C1 segment of cervical spinal cord (tissue), 14 donors: ENCODE measurements at regions not wholly inside any gene's neighbourhood (a gene's known extent, or its start where the extent isn't known, plus 50 kb on each side); places are given as distances from the start of the nearest gene placed in this dataset.
"Not testable (repeated sequence)": the region's sequence is repeated elsewhere in the genome, so short reads cannot be mapped to it uniquely, and the experiment has no call there.

Experiments
- DNase-seq, 14 donors: peaks; one replicate each; lab custom pipeline; 2025; lab: John Stamatoyannopoulos, UW

DNA sequence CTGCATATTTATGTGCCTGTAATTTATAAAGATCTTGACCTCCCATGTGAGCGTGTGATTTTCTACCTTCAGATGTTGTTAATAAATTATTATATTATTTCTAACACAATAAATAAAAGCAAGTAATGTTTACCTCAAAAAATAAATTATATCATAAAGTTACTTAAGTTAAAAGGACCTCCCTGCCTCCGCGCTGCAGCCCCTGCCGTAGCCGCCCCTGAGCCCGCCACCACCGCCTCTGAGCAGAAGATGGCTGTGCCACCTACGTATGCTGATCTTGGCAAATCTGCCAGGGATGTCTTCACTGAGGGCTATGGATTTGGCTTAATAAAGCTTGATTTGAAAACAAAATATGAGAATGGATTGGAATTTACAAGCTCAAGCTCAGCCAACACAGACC is 119.6 kb upstream of the BRWD3 start:
- DNase-seq: no peak

DNA sequence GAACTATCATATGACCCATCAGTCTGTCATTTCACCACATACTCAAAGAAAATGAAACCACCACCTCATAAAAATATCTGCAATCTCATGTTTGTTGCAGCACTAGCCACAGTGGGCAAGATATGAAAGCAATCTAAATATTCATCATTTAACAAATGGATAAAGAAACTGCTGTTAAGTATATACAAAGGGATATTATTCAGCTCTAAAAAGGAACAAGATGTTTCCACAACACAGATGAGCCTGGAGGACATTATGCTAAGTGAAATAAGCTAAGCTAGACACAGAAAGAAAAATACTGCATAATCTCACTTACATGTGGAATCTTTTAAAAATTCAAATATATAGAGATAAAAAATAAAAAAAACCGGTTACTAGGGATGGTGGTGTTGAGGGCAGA is 108.2 kb upstream of the BRWD3 start:
- DNase-seq: no peak

DNA sequence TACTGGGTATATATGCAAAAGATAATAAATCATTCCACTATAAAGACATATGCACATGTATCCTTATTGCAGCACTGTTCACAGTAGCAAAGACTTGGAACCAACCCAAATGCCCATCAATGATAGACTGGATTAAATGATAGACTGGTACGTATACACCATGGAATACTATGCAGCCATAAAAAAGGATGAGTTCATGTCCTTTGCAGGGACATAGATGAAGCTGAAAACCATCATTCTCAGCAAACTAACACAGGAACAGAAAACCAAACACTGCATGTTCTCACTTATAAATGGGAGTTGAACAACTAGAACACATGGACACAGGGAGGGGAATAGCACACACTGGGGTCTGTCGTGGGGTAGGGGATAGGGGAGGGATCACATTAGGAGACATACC is 102.7 kb upstream of the BRWD3 start:
- DNase-seq: not testable (repeated sequence)

DNA sequence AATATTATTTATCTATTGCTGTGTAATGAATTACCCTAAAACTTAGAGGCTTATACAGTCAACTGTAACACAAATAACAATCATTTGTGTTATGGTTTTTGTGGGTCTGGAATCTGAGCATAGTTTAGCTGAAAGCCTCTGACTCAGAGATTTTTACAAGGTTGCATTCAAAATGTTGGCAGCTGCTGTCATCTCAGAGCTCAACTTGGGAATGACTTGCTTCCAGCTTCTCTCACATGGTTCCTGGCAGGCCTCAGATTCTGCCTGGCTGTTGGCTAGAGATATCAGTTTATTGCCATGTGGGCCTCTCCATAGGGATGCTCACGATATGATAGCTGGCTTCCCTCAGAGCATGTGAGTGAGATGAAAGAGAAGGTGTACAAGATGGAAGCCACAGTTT is 70.2 kb upstream of the BRWD3 start:
- DNase-seq: peak in 1 of 14 donors; percentile 31

GRCh38 chrX:80879143-80879542 is 69.5 kb upstream of the BRWD3 start:
- peak in 2 of 14 donors; percentile 1 to 38 for DNase-seq

DNA sequence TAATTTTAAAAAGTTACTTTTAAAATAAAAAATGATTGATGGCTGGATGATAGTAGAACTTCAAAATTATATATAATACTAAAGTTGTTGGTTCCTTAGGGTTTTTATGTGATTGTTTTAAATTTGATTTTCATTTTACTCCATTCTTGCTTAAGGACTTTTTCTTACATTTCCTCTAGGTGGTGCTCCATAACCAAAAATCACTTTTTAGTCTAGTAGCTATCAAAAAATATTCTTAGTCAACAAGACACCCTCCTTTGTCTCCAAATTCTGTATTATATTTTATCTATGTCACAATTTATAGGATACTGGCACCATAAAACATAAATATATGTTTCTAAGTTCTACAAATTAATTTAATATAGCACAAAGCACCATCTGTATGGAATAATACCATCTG is 67.2 kb upstream of the BRWD3 start:
- DNase-seq: peak in 1 of 14 donors; percentile 10
